ENCODE measurements at regions not wholly inside any gene's neighbourhood (a gene's known extent, or its start where the extent isn't known, plus 50 kb on each side); places are given as distances from the start of the nearest gene placed in this dataset.

DNA sequence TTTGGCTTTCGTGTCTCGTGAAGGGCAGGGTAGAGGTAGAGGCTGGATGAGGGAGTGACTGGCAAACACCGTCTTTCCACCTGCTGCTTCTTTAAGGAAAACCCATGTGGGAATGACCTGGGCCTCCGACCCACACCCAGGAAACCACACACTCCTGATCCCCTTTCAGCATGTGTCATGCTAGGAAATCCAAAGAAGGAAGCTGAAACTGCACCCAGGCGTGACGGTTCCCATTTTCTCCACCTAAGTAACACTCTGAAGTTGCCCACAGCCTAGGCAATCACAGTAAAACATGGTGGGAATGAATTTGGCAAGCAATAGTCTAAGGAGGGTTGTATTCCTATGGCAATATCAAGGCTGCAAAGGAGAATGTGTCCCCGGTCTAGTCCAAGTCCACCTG lies 538.4 kb upstream of the NOX3 start:
- TF ChIP-seq CTCF (IDR thresholded peaks at IDR 0.05; ENCODE audit: borderline replicate concordance, insufficient read depth, low read depth, low read length), result no peak
- no peak overlapping the region for H3K4me3 ChIP-seq (ENCODE audit: low read depth, low read length)

- H3K4me3 ChIP-seq (ENCODE audit: low read depth, low read length), result no peak overlapping the region
- TF ChIP-seq CTCF (IDR thresholded peaks at IDR 0.05; ENCODE audit: borderline replicate concordance, insufficient read depth, low read depth, low read length), result no peak
These were observed 537.6 kb upstream of the NOX3 start for GRCh38 chr6:155993240-155993639.

GRCh38 chr6:155985660-155986138 lies 530.1 kb upstream of the NOX3 start:
- H3K4me3 ChIP-seq (ENCODE audit: low read depth, low read length), result no peak overlapping the region
- TF ChIP-seq CTCF (IDR thresholded peaks at IDR 0.05; ENCODE audit: borderline replicate concordance, insufficient read depth, low read depth, low read length), result no peak

GRCh38 chr6:155980768-155981079 lies 525.1 kb upstream of the NOX3 start:
- H3K4me3 ChIP-seq (ENCODE audit: low read depth, low read length), result no peak overlapping the region
- no peak for TF ChIP-seq CTCF (IDR thresholded peaks at IDR 0.05; ENCODE audit: borderline replicate concordance, insufficient read depth, low read depth, low read length)

DNA sequence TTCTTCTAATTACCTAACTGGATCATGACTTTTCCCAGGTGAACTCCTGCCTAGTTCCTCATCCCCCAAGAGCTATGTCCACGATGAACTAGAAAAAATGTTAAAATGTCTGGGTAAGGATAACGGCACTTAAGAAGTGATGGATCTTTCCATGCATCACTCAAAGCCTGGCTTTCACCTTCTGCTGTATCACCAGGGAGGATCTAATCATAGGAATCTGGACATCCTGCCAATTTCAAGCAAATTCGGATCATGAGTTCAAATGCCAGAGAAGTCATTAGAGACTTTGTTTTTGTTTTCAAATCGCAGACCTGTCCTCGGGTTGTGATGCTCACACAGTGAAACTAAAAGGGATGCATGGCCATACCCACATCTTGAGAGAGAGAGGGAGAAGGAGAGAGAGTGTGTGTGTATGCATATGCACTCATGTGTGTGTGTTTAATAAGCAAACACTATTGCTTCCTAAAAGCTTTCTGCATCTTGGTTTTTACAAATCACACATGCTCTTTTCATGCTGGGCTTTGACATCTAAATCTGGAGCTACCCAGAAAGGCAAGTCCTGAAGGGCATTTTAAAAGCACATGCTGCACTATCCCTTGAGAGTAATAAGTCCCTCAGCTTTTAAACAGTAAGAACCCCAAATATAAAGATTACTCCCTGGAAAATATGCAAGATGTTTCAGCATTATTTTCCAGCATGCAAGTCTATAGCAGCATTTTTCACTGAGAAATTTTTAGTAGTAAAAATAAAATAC lies 524.6 kb upstream of the NOX3 start:
- TF ChIP-seq CTCF (IDR thresholded peaks at IDR 0.05; ENCODE audit: borderline replicate concordance, insufficient read depth, low read depth, low read length), result no peak
- no peak overlapping the region for H3K4me3 ChIP-seq (ENCODE audit: low read depth, low read length)

- TF ChIP-seq CTCF (IDR thresholded peaks at IDR 0.05; ENCODE audit: borderline replicate concordance, insufficient read depth, low read depth, low read length), result no peak
- no peak overlapping the region for H3K4me3 ChIP-seq (ENCODE audit: low read depth, low read length)
These were observed 519.9 kb upstream of the NOX3 start for GRCh38 chr6:155975506-155975905.

DNA sequence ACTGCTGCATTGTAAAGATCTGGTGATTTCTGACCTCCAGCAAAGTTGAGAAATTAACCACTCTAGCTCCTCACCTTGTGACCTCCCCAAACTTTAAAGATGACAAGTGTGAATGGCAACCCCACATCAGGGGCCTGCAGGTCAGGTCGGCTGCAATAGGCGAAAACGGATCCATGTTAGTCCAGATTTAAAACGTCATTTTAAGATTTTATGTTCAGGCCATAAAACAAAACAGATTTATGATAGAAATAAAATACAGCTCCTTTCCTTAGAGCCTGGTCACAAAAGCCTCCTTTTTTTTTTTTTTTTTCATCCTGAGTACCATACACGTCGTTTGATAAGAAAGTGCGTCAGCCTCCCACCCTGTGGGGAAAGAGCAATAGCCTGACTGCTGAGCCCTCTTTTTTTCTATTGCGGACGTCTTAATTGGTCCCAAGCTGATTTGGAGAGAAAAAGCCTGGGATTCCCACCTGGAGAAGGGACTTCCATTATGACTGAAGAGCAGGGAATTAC lies 519.2 kb upstream of the NOX3 start:
- no peak overlapping the region for H3K4me3 ChIP-seq (ENCODE audit: low read depth, low read length)
- no peak for TF ChIP-seq CTCF (IDR thresholded peaks at IDR 0.05; ENCODE audit: borderline replicate concordance, insufficient read depth, low read depth, low read length)
